ENCODE measurements at regions not wholly inside any gene's neighbourhood (a gene's known extent, or its start where the extent isn't known, plus 50 kb on each side); places are given as distances from the start of the nearest gene placed in this dataset.

- TF ChIP-seq, protein P1, sequence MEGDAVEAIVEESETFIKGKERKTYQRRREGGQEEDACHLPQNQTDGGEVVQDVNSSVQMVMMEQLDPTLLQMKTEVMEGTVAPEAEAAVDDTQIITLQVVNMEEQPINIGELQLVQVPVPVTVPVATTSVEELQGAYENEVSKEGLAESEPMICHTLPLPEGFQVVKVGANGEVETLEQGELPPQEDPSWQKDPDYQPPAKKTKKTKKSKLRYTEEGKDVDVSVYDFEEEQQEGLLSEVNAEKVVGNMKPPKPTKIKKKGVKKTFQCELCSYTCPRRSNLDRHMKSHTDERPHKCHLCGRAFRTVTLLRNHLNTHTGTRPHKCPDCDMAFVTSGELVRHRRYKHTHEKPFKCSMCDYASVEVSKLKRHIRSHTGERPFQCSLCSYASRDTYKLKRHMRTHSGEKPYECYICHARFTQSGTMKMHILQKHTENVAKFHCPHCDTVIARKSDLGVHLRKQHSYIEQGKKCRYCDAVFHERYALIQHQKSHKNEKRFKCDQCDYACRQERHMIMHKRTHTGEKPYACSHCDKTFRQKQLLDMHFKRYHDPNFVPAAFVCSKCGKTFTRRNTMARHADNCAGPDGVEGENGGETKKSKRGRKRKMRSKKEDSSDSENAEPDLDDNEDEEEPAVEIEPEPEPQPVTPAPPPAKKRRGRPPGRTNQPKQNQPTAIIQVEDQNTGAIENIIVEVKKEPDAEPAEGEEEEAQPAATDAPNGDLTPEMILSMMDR (IDR thresholded peaks at IDR 0.05) = no peak
- TF ChIP-seq POLR2A (IDR thresholded peaks at IDR 0.05) (no peak), POLR2AphosphoS5 (IDR thresholded peaks at IDR 0.05) (no peak)
These were observed 115.9 kb upstream of the DST start for GRCh38 chr6:56758553-56758952.
